Loucy (cell line): ENCODE measurements at regions not wholly inside any gene's neighbourhood (a gene's known extent, or its start where the extent isn't known, plus 50 kb on each side); places are given as distances from the start of the nearest gene placed in this dataset.

Experiments
- CTCF ChIP-seq: fragments of 200-600 bp; sonication (generic); conservative IDR thresholded peaks from 2 replicates; pipeline ENCODE4 v1.5.1; 2014; ENCODE audit warnings: mild to moderate bottlenecking, antibody characterized with exemption, low read length
- EZH2phosphoT487 ChIP-seq: fragments of 200-600 bp; IDR thresholded peaks from 2 replicates; pipeline ENCODE4 v1.6.1; 2018; ENCODE audit warnings: antibody characterized with exemption, mild to moderate bottlenecking, moderate library complexity, borderline replicate concordance

GRCh38 chr2:181320638-181321037 lies 136.5 kb upstream of the ITGA4 start:
- TF ChIP-seq CTCF = no peak
- no peak for TF ChIP-seq EZH2phosphoT487
